GM23338 (cell line): ENCODE measurements at regions not wholly inside any gene's neighbourhood (a gene's known extent, or its start where the extent isn't known, plus 50 kb on each side); places are given as distances from the start of the nearest gene placed in this dataset.

ENCODE experiments used
- ATAC-seq: fragments of 200-7000 bp; cut with Tn5 transposase; 3 replicates; pipeline ENCODE4 v1.9.1; 2020
- DNase-seq: peaks from one replicate; pipeline ENCODE4 v3.0.0-alpha.2; 2015; ENCODE audit warnings: low spot score
- H2AFZ ChIP-seq: fragments of 200-600 bp; sonication (generic); 2 replicates; pipeline ENCODE4 v1.8.0; 2016; ENCODE audit warnings: antibody characterized with exemption, mild to moderate bottlenecking, moderate library complexity
- H3F3A ChIP-seq: fragments of 200-600 bp; sonication (generic); replicated peaks from 2 replicates; pipeline ENCODE4 v1.8.0; 2017; ENCODE audit warnings: antibody characterized with exemption, mixed run types, low read depth
- H3K27ac ChIP-seq: fragments of 200-600 bp; sonication (generic); 2 replicates; pipeline ENCODE4 v1.6.1; 2016; ENCODE audit warnings: low read depth
- H3K27me3 ChIP-seq: fragments of 200-600 bp; sonication (generic); 2 replicates; pipeline ENCODE4 v1.8.0; 2016; ENCODE audit warnings: mild to moderate bottlenecking, mixed run types, moderate library complexity; ENCODE audit not compliant: insufficient read depth
- H3K36me3 ChIP-seq: fragments of 200-600 bp; sonication (generic); 2 replicates; pipeline ENCODE4 v1.8.0; 2016; ENCODE audit warnings: mild to moderate bottlenecking; ENCODE audit not compliant: insufficient read depth
- H3K4me1 ChIP-seq: fragments of 200-600 bp; sonication (generic); 2 replicates; pipeline ENCODE4 v1.8.0; 2016; ENCODE audit warnings: mild to moderate bottlenecking, moderate library complexity; ENCODE audit not compliant: insufficient read depth
- H3K4me2 ChIP-seq: fragments of 200-600 bp; sonication (generic); 2 replicates; pipeline ENCODE4 v1.7.1; 2017; ENCODE audit warnings: mixed run types
- H3K4me3 ChIP-seq: fragments of 200-600 bp; sonication (generic); 2 replicates; pipeline ENCODE4 v1.6.1; 2016; ENCODE audit warnings: mixed run types
- H3K79me2 ChIP-seq: fragments of 200-600 bp; sonication (generic); replicated peaks from 2 replicates; pipeline ENCODE4 v1.8.0; 2017; ENCODE audit warnings: mild to moderate bottlenecking; ENCODE audit not compliant: insufficient read depth
- H3K9me2 ChIP-seq: fragments of 200-600 bp; sonication (generic); 2 replicates; pipeline ENCODE4 v1.8.0; 2017; ENCODE audit not compliant: insufficient read depth
- H4K20me1 ChIP-seq: fragments of 200-600 bp; sonication (generic); replicated peaks from 2 replicates; pipeline ENCODE4 v1.8.0; 2017; ENCODE audit warnings: mild to moderate bottlenecking; ENCODE audit not compliant: insufficient read depth
- H3K27ac Mint-ChIP-seq: 2 replicates; pipeline ENCODE4 v1.8.0; 2020; ENCODE audit warnings: inconsistent platforms, mild to moderate bottlenecking, moderate library complexity, mixed read lengths
- H3K27me3 Mint-ChIP-seq: 3 replicates; pipeline ENCODE4 v1.8.0; 2022; ENCODE audit warnings: low read depth, mild to moderate bottlenecking, moderate library complexity, mixed read lengths, inconsistent platforms; ENCODE audit not compliant: insufficient read depth, poor library complexity
- H3K36me3 Mint-ChIP-seq: 3 replicates; pipeline ENCODE4 v1.8.0; 2021; ENCODE audit warnings: low read depth, mild to moderate bottlenecking, inconsistent platforms, moderate library complexity, mixed read lengths
- H3K4me1 Mint-ChIP-seq: 3 replicates; pipeline ENCODE4 v1.8.0; 2020; ENCODE audit warnings: mild to moderate bottlenecking, inconsistent platforms, mixed read lengths
- H3K4me3 Mint-ChIP-seq: 3 replicates; pipeline ENCODE4 v1.8.0; 2021; ENCODE audit warnings: moderate library complexity, mild to moderate bottlenecking, inconsistent platforms, mixed read lengths
- H3K9me3 Mint-ChIP-seq: 3 replicates; pipeline ENCODE4 v1.8.0; 2020; ENCODE audit warnings: moderate library complexity, mild to moderate bottlenecking, inconsistent platforms, mixed read lengths
- CREB1 ChIP-seq: fragments of 250-450 bp; sonication (Bioruptor Pico); IDR thresholded peaks from 2 replicates; pipeline ENCODE4 v1.5.0; 2020; ENCODE audit warnings: low read depth, mild to moderate bottlenecking, moderate library complexity
- CTCF ChIP-seq, 2 experiments: fragments of 200-600 bp in 1 of 2; sonication (generic) in 1 of 2; conservative IDR thresholded peaks; 2 replicates each; pipeline versions ENCODE4 v1.5.1 to v1.6.1; 2016 to 2017; ENCODE audit warnings: antibody characterized with exemption in 2 of 2, low read depth in 2 of 2, mild to moderate bottlenecking in 2 of 2, moderate library complexity in 1 of 2
- ETS1 ChIP-seq: IDR thresholded peaks from 2 replicates; pipeline ENCODE4 v1.6.1; 2016; ENCODE audit warnings: antibody characterized with exemption
- EZH2phosphoT487 ChIP-seq: fragments of 200-600 bp; sonication (generic); IDR thresholded peaks from one replicate; pipeline ENCODE4 v1.8.1; 2018; ENCODE audit warnings: antibody characterized with exemption; ENCODE audit not compliant: unreplicated experiment
- JUNB ChIP-seq: IDR thresholded peaks from one replicate; pipeline ENCODE4 v1.6.1; 2016; ENCODE audit warnings: antibody characterized with exemption; ENCODE audit not compliant: unreplicated experiment
- POLR2AphosphoS5 ChIP-seq: IDR thresholded peaks from 2 replicates; pipeline ENCODE4 v1.6.1; 2016; ENCODE audit warnings: antibody characterized with exemption, low read depth
- ZNF114 ChIP-seq: fragments of 250-450 bp; sonication (Bioruptor Pico); IDR thresholded peaks from 2 replicates; pipeline ENCODE4 v1.5.0; 2020; ENCODE audit warnings: mild to moderate bottlenecking, moderate library complexity
- ZNF331 ChIP-seq: fragments of 250-450 bp; sonication (Bioruptor Pico); IDR thresholded peaks from 2 replicates; pipeline ENCODE4 v1.5.0; 2020; ENCODE audit warnings: low read depth, mild to moderate bottlenecking, moderate library complexity
- ZNF462 ChIP-seq: fragments of 250-450 bp; sonication (Bioruptor Pico); IDR thresholded peaks from 2 replicates; pipeline ENCODE4 v1.5.0; 2020; ENCODE audit warnings: mild to moderate bottlenecking, moderate library complexity

- TF ChIP-seq ZNF462 (CRISPR knock-in tag): no peak
- TF ChIP-seq CTCF (conservative IDR thresholded peaks at IDR 0.05; ENCODE audit: low read depth in 2 of 2): no peak
- no peak for TF ChIP-seq ZNF331 (CRISPR knock-in tag)
Observed at GRCh38 chr6:102774326-102774725, 1380.8 kb downstream of the GRIK2 start (continued).

DNA sequence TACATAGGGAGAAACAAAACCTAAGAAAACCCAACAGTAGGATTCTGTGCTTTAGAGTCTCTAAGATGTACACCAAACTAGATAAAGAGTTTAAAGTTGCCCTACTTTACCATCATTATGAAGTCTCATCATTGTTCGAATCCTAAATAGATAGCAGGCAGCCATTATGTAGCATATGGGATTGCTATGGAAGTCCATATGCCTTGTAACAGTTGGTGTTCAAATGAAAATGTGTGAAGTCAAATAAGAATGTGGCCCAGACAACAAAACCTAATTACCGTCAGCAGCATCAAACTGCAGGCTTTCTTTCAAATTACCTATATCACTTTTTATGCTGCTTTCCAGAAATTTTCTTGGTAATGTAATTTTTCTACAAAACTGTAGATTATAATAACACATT is 1380.1 kb downstream of the GRIK2 start:
- Mint-ChIP-seq H3K36me3 (peaks cover 5% of the 10 kb centered on the region; the same call in 1 of the 3 replicates), H3K27ac (no peak overlapping the region), H3K4me1 (no peaks in the 10 kb centered on the region), H3K27me3 (no peaks in the 10 kb centered on the region), H3K4me3 (no peak overlapping the region), H3K9me3 (peaks cover 12% of the 10 kb centered on the region)
- Histone ChIP-seq H3K4me1 (no peaks in the 10 kb centered on the region), H3K4me3 (no peak overlapping the region), H3F3A (no peaks in the 10 kb centered on the region), H3K36me3 (no peaks in the 10 kb centered on the region), H3K79me2 (no peaks in the 10 kb centered on the region), H3K27ac (no peak overlapping the region), H4K20me1 (no peaks in the 10 kb centered on the region), H2AFZ (no peak overlapping the region), H3K27me3 (no peaks in the 10 kb centered on the region), H3K4me2 (no peak overlapping the region), H3K9me2 (no peaks in the 10 kb centered on the region)
- no peak for ATAC-seq
- DNase-seq: no peak
- no peak for TF ChIP-seq ZNF331 (CRISPR knock-in tag)
- no peak for TF ChIP-seq EZH2phosphoT487
- no peak for TF ChIP-seq JUNB
- no peak for TF ChIP-seq ZNF114 (CRISPR knock-in tag)
- TF ChIP-seq ETS1: no peak
- TF ChIP-seq POLR2AphosphoS5: no peak
- TF ChIP-seq CREB1 (CRISPR knock-in tag): no peak
